HG02885 (cell line): ENCODE measurements at regions not wholly inside any gene's neighbourhood (a gene's known extent, or its start where the extent isn't known, plus 50 kb on each side); places are given as distances from the start of the nearest gene placed in this dataset.
"Not testable (repeated sequence)": the region's sequence is repeated elsewhere in the genome, so short reads cannot be mapped to it uniquely, and the experiment has no call there.

Source experiments
- ATAC-seq: cut with Tn5 transposase; IDR thresholded peaks from one replicate; pipeline ENCODE4 v1.9.1; 2021; ENCODE audit warnings: mild to moderate bottlenecking; ENCODE audit not compliant: unreplicated experiment, poor library complexity

DNA sequence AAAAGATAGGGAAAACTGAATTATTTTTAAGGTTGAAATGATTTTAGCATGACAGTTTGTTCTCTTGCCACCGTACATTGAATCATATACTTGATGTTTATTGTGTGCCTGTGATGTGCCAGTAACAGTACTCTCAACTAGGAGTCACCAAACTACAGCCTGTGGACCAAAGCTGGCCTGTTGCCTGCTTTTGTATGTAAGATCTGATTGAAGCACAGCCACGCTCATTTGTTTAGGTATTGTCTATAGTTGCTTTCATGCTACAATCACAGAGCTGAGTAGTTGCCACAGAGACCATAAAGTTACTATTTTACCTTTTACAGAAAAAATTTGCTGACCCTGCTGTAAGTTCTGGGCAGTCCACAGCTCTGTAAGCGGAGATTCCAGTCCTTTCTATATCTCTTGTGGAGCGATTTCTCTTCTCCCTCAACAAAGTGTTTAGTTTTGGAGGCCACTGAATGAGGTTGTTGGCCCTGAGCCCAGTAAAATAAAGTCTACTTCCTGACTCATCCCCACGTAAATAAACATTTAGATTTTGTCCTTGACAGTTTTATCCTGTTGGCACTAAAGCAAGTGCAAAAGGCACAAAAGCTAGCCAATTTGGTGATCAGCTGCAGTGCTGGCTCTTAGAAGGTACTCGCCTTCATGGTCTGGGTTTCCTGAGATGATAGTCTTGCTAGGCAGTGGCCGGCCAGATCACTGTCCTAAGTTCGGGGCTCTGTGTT, 180.2 kb upstream of the ZNF92 start:
- ATAC-seq: not testable (repeated sequence)

DNA sequence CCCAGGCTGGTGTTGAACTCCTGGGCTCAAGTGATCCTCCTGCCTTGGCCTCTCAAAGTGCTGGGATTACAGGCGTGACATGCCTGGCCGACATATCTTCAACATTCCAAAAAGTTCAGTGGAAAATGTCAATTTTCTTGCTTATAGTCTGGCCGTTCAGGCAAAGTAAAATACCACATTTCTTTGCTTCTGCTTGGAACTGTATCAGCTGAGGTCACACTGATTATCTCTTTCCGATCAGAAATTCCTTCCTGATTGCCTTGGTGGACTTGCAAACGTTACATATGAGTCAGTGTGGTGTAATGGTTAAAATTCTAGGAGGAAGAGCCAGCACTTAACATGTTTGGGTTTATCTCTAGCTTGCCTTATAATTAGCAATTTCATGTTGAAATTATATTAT, 170.6 kb upstream of the ERV3-1 start:
- not testable (repeated sequence) for ATAC-seq

DNA sequence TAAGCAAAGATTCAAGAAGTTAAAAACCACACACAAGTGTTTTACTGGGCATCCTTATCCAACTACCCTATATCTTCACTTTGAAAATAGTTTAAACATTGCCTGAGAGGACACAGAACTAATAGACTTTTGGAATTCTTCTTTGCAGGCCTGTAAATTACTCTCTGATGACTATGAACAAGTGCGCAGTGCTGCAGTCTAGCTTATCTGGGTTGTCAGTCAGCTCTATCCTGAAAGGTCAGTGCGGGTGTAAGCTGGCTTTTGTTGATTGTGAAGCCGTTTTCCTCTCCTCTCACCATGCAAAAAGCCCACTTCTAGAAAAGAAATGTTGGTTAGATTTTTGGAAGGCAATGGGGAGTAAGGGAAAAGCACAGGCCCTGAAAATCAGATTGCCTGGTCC, 143.6 kb upstream of the ERV3-1 start:
- ATAC-seq: not testable (repeated sequence)

DNA sequence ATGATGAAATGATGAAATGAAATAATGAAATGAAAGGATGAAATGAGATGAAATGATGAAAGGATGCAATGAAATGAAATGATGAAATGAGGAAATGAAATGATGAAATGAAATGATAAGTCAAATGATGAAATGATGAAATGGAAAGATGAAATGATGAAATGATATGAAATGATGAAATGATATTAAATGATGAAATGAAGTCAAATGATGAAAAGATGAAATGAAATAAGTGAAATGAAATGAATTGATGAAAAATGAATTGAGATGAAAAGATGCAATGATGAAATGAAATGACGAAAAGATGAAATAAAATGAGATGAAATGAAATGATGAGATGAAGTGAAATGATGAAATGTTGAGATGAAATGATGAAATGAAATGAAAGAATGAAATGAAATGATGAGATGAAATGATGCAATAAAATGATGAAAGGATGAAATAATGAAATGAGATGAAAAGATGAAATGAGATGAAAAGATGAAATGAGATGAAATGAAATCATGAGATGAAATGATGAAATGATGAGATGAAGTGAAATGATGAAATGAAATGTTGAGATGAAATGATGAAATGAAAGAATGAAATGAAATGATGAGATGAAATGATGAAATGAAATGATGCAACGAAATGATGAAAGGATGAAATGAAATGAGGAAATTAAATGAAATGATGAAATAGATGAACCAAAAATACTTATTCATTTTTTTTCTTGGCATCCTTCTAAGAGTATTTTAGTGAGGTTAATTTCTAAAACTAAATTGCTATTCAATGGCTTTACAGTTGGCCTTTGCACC, 139.8 kb upstream of the ERV3-1 start:
- ATAC-seq: not testable (repeated sequence)

DNA sequence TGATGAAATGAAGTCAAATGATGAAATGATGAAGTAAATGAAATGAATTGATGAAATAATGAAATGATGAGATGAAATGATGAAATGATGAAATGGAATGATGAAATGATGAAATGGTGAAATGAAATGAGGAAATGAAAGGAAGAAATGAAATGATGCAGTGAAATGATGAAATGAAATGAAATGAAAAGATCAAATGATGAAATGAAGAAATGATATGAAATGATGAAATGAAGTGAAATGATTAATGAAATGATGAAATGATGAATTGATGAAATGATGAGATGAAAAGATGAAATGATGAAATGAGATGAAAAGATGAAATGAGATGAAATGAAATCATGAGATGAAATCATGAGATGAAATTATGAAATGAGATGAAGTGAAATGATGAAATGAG, 139.2 kb upstream of the ERV3-1 start:
- not testable (repeated sequence) for ATAC-seq

DNA sequence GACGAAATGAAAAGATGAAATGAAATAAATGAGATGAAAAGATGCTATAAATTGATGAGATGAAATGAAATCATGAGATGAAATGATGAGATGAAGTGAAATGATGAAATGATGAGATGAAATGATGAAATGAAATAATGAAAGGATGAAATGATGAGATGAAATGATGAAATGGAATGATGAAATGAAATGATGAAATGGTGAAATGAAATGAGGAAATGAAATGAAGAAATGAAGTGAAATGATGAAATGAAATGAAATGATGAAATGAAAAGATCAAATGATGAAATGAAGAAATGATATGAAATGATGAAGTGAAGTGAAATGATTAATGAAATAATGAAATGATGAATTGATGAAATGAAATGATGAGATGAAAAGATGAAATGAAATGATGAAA, 138.5 kb upstream of the ERV3-1 start:
- ATAC-seq: not testable (repeated sequence)

DNA sequence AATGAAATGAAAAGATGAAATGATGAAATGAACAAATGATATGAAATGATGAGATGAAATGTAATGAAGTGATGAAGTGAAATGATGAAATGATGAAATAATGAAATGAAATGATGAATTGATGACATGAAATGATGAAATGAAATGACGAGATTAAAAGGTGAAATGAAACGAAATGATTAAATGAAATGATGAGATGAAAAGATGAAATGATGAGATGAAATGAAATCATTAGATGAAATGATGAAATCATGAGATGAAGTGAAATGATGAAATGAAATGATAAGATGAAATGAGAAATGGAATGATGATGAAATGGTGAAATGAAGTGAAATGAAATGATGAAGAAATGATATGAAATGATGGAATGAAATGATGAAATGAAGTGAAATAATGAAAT, 138.1 kb upstream of the ERV3-1 start:
- ATAC-seq: not testable (repeated sequence)

DNA sequence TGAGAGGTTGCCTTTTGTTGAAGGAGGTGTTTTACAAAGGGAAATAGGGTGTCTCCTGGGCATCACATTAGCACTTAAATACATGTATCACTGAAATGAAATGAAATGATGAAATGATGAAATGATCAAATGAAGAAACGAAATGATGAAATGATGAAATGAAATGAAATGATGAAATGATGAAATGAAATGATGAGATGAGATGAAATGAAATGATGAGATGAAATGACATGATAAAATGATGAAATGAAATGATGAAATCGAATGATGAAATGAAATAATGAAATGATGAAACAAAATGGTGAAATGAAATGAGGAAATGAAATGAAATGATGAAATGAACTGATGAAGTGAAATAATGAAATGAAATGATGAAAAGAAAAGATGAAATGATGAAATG, 137.6 kb upstream of the ERV3-1 start:
- not testable (repeated sequence) for ATAC-seq

DNA sequence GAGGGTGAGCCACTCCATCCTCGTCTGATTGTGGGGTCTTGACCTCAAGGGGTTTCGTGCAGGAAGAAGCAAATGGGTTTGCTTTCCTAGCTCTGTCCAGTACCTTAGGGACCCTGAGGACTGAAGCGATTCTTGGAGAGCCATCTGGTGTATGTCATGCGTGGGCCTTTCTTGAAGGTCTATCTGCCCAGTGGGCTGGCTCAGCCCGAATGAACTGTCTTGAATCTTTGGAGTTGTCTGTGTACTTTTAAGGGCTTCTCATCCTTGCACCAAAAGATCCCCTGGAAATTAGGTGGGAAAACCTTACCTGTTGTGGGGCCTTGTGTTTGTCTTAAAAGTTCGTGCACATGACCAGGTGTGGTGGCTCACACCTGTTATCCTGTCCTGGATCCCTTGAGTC, 135.4 kb upstream of the ERV3-1 start:
- not testable (repeated sequence) for ATAC-seq

DNA sequence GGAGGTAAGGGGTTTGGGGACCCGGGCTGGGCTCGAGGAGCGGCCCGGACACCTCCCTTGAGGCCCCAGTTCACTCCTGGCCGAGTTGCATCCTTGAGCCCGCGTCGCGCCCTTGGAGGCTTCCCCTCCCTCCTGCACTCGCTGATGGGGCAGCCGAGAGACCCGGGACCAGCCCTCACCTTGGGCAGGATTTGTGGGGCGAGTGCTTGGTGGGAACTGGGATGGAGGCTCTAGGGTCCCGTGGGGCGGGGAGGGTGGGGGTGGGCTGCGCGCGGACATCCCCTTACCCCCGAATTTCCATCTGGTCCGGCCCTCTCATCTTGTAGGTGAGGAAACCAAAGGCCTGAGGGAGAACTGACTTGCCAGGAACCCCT, 134.9 kb upstream of the ERV3-1 start:
- ATAC-seq: not testable (repeated sequence)

DNA sequence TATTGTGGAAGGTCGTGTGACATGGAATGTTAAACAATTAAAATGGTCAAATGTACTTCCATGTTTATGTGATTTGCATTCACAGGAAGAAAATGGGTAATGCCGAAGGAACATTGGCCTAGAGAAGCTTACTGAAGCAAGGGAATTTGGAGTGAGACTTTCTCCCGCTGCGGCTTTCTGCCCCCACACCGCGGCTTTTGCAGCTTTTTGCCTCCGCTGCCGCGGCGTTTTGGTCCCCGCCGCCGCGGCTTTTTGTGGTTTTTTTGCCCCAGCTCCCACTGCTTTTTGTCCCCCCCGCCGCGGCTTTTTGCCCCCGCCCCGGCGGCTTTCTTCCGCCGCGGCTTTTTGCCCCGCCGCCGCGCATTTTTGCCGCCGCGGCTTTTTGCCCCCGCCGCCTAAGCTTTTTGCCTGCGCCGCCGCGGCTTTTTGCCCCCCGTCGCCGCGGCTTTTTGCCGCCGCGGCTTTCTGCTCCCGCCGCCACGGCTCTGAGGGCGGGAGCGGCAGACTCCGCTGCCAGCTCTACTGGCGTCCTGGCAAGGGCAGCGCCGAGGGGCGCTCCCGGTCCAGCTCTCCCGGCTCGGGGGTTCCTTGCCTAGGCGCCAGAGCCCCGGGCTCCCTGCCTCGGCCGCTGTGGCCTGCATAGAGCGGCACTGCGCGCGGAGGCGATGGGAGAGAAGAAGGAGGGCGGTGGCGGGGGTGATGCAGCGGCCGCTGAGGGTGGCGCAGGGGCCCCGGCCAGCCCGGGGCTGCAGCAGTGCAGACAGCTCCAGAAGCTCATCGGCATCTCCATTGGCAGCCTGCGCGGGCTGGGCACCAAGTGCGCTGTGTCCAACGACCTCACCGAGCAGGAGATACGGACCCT, 134.3 kb upstream of the ERV3-1 start:
- not testable (repeated sequence) for ATAC-seq

DNA sequence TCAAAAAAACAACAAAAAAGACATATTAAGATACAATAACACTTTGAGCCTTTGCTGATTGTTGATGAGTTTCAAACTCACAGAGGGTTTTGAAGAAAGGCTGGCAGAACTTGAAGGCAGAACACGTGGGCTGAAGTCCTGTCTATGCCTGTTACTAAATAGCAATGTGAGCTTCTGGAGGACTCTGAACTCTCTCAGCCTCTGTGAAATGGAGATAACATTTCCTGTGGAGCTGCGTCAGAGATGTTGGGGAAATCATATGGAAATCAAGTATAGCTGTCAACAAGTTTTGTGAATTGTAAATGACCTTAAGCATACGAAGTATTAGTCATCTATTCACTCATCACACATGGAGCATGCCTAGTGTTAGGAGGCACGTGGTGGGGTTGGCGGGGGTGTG, 130.4 kb upstream of the ERV3-1 start:
- not testable (repeated sequence) for ATAC-seq

DNA sequence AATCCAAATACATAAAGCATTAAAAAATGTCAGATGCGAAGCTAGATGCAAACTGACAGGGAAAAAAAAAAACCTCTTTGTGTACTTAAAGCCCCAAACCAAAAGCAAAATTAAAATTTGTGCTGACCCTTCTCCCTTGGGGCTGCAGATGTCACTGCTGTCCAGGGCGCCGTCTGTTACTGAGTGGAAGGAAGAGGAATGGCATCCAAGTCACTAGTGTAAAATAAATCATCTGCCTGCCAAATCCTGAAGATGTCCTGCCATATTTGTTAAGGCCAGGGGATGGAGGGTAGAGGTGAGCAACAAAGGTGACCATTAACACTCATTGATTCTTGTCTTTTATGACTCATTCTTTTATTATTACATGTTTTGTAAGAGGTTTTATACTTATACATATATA, 126.6 kb upstream of the ERV3-1 start:
- ATAC-seq: not testable (repeated sequence)

DNA sequence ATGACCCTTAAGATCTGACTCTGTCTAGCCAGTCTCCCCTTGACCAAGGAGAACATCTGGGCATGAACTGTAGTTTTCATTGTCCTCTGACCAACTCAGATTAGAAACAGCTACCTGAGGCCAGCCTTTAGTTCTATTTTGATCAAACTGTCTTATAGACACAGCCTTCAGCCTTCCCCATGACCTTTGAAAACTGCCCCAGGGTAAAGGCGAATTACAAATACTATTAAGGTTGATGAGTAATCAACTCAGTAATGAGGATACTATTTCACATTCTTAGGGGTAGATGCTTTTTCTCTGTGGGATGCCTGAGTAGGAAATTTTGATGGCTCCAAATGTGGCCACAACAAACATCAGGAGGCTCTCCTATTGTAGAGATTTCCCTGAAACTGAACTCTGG, 125.8 kb upstream of the ERV3-1 start:
- ATAC-seq: not testable (repeated sequence)

DNA sequence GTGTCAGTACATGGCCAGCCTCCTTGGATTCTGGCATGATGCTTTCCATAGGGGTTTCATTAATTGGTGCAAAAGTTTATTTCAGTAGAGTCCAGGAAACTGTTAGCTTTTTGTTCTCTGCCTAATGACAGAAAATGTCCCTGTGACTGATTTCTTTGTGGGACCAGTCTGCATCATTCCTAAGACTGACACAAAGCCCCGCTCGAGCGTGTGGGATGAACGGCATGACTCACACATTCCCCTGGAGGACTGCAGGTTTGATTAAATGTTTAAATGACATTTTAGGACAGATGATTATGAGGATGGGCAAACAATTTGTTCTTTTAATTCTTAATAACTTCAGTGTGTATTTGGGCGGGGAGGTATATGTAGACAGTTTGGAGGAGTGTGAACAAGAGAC, 120.9 kb upstream of the ERV3-1 start:
- ATAC-seq: not testable (repeated sequence)

DNA sequence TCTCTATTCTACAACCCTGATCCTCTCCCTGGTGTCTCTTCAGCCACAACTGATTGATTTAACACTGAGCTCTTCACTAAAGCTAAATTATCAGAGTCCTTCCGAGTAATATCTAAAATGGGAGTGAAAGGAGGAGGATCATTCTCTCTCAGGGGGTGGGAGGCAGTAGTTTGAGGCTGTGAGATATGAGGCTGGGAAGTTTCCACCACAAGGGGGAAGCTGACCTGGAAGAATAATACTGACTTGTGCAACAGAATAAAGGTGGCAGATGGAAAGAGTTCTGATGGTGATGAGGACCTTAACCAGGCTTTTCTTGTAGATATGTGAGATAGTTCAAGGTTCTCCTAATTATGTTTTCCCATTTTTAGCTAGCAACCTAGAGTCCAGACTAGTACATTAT, 118.1 kb upstream of the ERV3-1 start:
- ATAC-seq: not testable (repeated sequence)

DNA sequence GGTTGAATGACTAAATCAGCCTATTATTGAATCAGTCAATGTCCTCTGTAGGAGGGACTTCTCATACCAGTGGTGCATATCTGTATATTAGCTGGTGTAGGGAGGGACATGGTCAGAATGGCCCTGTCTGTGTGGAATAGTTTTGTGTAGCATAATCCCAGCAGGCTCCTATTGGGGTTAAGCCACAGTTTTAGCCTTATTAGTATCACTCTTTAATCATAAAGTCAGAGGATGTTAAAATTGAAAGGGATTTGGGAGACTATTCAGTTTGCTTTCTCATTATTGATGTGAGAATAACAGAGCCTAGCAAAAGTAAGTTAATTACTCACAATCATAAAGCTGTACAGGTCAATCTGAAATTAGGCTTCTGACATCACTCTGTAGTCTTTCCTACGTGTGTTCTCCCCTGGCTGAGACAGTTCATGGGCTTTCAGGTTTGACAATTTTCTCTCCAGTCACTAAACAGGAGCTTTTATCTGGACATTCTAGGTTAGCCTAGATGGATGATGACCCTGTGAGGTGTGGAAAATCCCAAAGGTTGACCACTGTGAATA, 99.2 kb upstream of the ERV3-1 start:
- ATAC-seq: not testable (repeated sequence)

DNA sequence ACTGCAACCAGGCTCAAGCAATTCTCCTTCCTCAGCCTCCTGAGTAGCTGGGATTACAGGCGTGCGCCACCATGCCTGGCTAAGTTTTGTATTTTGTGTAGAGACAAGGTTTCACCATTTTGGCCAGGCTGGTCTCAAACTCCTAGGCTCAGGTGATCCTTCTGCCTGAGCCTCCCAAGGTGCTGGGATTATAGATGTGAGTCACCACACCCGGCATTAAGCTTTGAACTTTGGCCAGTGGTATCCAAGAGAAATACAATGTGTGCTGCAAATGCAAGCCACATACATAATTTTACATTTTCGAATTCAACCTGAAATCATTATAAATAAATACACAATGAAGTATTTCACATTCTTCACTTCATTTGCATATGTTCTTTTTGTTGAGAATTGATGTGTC, 94.0 kb upstream of the ERV3-1 start:
- not testable (repeated sequence) for ATAC-seq

DNA sequence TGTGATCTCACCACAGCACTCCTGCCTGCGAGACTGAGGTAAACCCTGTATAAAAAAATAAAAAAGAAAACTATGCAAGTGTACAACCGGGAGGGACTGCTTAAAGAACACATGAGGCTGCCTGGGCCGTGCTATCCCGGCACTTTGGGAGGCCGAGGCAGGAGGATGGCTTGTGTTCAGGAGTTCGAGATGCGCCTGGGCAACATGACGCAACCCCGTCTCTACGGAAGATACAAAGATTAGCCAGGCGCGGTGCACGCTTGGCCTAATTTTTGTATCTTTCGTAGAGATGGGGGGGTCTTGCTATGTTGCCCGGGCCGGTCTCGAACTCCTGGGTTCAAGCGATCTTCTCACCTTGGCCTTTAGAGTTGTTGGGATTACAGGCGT, 75.2 kb upstream of the ERV3-1 start:
- ATAC-seq: not testable (repeated sequence)
